Body of pancreas (tissue), 4 donors: ENCODE measurements at regions not wholly inside any gene's neighbourhood (a gene's known extent, or its start where the extent isn't known, plus 50 kb on each side); places are given as distances from the start of the nearest gene placed in this dataset.

Experiments used
- ATAC-seq: fragments of 150-250 bp; one replicate; pipeline ENCODE4 v1.9.1; 2016
- DNase-seq, 4 donors: peaks; one replicate each; pipeline ENCODE4 v3.0.0-alpha.2; 2019
- H3K27ac ChIP-seq, 4 donors: fragments of 200-600 bp; sonication (generic); 1 replicate in 3 of 4; 2 replicates in 1 of 4; pipeline versions ENCODE4 v1.5.1 to v1.6.1; 2016 to 2019; ENCODE audit warnings: mild to moderate bottlenecking in 1 of 4, mixed read lengths in 1 of 4, moderate library complexity in 1 of 4
- H3K27me3 ChIP-seq, 2 donors: fragments of 200-600 bp; sonication (generic); one replicate each; pipeline ENCODE4 v1.6.0; 2016; ENCODE audit warnings: mild to moderate bottlenecking in 1 of 2
- H3K36me3 ChIP-seq, 2 donors: fragments of 200-600 bp; sonication (generic); replicated peaks in 1 of 2; 2 replicates each; pipeline ENCODE4 v1.5.1; 2016; ENCODE audit warnings: low read depth in 2 of 2; ENCODE audit not compliant: insufficient read depth in 1 of 2
- H3K4me1 ChIP-seq: fragments of 200-600 bp; sonication (generic); one replicate; pipeline ENCODE4 v1.6.0; 2016
- H3K4me3 ChIP-seq, 2 donors: fragments of 200-600 bp; sonication (generic); 1 replicate in 1 of 2; 2 replicates in 1 of 2; pipeline ENCODE4 v1.5.1; 2016 to 2019
- H3K9me3 ChIP-seq, 3 donors: fragments of 200-600 bp; sonication (generic); 1 replicate in 2 of 3; 2 replicates in 1 of 3; pipeline ENCODE4 v1.5.1; 2016
- CTCF ChIP-seq, 7 experiments: fragments of 450-650 bp in 4 of 7; fragments of 200-600 bp in 3 of 7; sonication (generic) in 3 of 7; IDR thresholded peaks; one replicate each; pipeline ENCODE4 v1.5.1; 2016 to 2019; ENCODE audit warnings: antibody characterized with exemption in 7 of 7
- POLR2A ChIP-seq, 3 donors: fragments of 450-650 bp; IDR thresholded peaks; one replicate each; pipeline ENCODE4 v1.6.1; 2016; ENCODE audit warnings: antibody characterized with exemption in 3 of 3, mild to moderate bottlenecking in 2 of 3
- WGBS, 2 donors: methylation state at CpG; one replicate each; pipeline ENCODE4 v1.1.5; 2017; 5-methylcytosine and 5-hydroxymethylcytosine counted together
- intact Hi-C: fragments of 100-400 bp; cut with DNase I; formaldehyde crosslinking; loops from one replicate; pipeline ENCODE4 v1.15.1; 2023

GRCh38 chr13:75160984-75161383 is 321.0 kb downstream of the TBC1D4 start:
- TF ChIP-seq CTCF (IDR thresholded peaks at IDR 0.05) (no peak), POLR2A (IDR thresholded peaks at IDR 0.05) (no peak)
- Histone ChIP-seq H3K4me3 (no peak overlapping the region), H3K9me3 (no peaks in the 10 kb centered on the region), H3K27ac (no peak overlapping the region), H3K4me1 (no peaks in the 10 kb centered on the region), H3K27me3 (no peaks in the 10 kb centered on the region), H3K36me3 (no peaks in the 10 kb centered on the region)
- intact Hi-C loops = no loop called here
- DNase-seq (no peak), ATAC-seq (no peak)
- 53 to 76% methylated on average over 1 of the region's 1 CpG for WGBS, 2 donors

- Histone ChIP-seq H3K4me3 (no peak overlapping the region), H3K36me3 (no peaks in the 10 kb centered on the region), H3K27ac (no peak overlapping the region), H3K27me3 (no peaks in the 10 kb centered on the region), H3K4me1 (no peaks in the 10 kb centered on the region), H3K9me3 (no peaks in the 10 kb centered on the region)
- no peak for TF ChIP-seq CTCF (IDR thresholded peaks at IDR 0.05)
- no peak for TF ChIP-seq POLR2A (IDR thresholded peaks at IDR 0.05)
- intact Hi-C loops = no loop called here
- WGBS, 2 donors = 55 to 62% methylated on average over 4 of the region's 4 CpGs
- ATAC-seq (no peak), DNase-seq (no peak)
These were observed 327.6 kb downstream of the TBC1D4 start for GRCh38 chr13:75154331-75154730.

- Histone ChIP-seq H3K27me3 (no peaks in the 10 kb centered on the region), H3K36me3 (no peaks in the 10 kb centered on the region), H3K27ac (no peak overlapping the region), H3K9me3 (no peaks in the 10 kb centered on the region), H3K4me3 (no peak overlapping the region), H3K4me1 (no peaks in the 10 kb centered on the region)
- intact Hi-C loops = no loop called here
- DNase-seq (no peak), ATAC-seq (no peak)
- no peak for TF ChIP-seq POLR2A (IDR thresholded peaks at IDR 0.05)
- TF ChIP-seq CTCF (IDR thresholded peaks at IDR 0.05) = no peak
These were observed 328.1 kb downstream of the TBC1D4 start for GRCh38 chr13:75153834-75154233.

GRCh38 chr13:75153386-75153785 is 328.6 kb downstream of the TBC1D4 start:
- TF ChIP-seq CTCF (IDR thresholded peaks at IDR 0.05) = no peak
- no peak for TF ChIP-seq POLR2A (IDR thresholded peaks at IDR 0.05)
- ATAC-seq = no peak
- WGBS, 2 donors = 22 to 50% methylated on average over 4 of the region's 4 CpGs
- no peaks in the 10 kb centered on the region for H3K9me3 ChIP-seq
- DNase-seq = no peak
- intact Hi-C loops = no loop called here
- H3K4me1 ChIP-seq = no peaks in the 10 kb centered on the region
- H3K27me3 ChIP-seq = no peaks in the 10 kb centered on the region
- no peak overlapping the region for H3K4me3 ChIP-seq
- no peaks in the 10 kb centered on the region for H3K36me3 ChIP-seq
- no peak overlapping the region for H3K27ac ChIP-seq

GRCh38 chr13:75151081-75151643 is 330.8 kb downstream of the TBC1D4 start:
- TF ChIP-seq CTCF (IDR thresholded peaks at IDR 0.05) (no peak), POLR2A (IDR thresholded peaks at IDR 0.05) (no peak)
- Histone ChIP-seq H3K4me3 (no peak overlapping the region), H3K27ac (no peak overlapping the region), H3K9me3 (no peaks in the 10 kb centered on the region), H3K27me3 (no peaks in the 10 kb centered on the region), H3K36me3 (no peaks in the 10 kb centered on the region), H3K4me1 (no peaks in the 10 kb centered on the region)
- ATAC-seq = no peak
- intact Hi-C loops = no loop called here
- WGBS, 2 donors = 37 to 52% methylated on average over 3 of the region's 3 CpGs
- no peak for DNase-seq
